Right lobe of liver (tissue), 6 donors: ENCODE measurements at regions not wholly inside any gene's neighbourhood (a gene's known extent, or its start where the extent isn't known, plus 50 kb on each side); places are given as distances from the start of the nearest gene placed in this dataset.

Source experiments
- ATAC-seq, 4 donors: fragments of 200-7000 bp; cut with Tn5 transposase; one replicate each; pipeline ENCODE4 v1.9.1; 2020; ENCODE audit warnings: mild to moderate bottlenecking in 4 of 4, moderate library complexity in 4 of 4
- DNase-seq, 3 donors: peaks; one replicate each; pipeline ENCODE4 v3.0.0-alpha.2; 2020
- H3K27ac ChIP-seq, 3 donors: fragments of 200-600 bp; one replicate each; pipeline ENCODE4 v1.8.0; 2022
- H3K27me3 ChIP-seq, 2 donors: fragments of 200-600 bp; one replicate each; pipeline ENCODE4 v1.8.0; 2022
- H3K36me3 ChIP-seq, 4 donors: fragments of 200-600 bp; sonication (generic) in 1 of 4; one replicate each; pipeline versions ENCODE4 v1.5.1 to v1.8.0; 2017 to 2022; ENCODE audit warnings: control low read depth in 1 of 4
- H3K4me1 ChIP-seq, 4 donors: fragments of 200-600 bp; sonication (generic) in 1 of 4; one replicate each; pipeline versions ENCODE4 v1.5.1 to v1.8.0; 2017 to 2022; ENCODE audit warnings: control low read depth in 1 of 4
- H3K4me3 ChIP-seq, 3 donors: fragments of 200-600 bp; one replicate each; pipeline ENCODE4 v1.8.0; 2022
- H3K9me3 ChIP-seq, 4 donors: fragments of 200-600 bp; sonication (generic) in 1 of 4; one replicate each; pipeline versions ENCODE4 v1.5.1 to v1.8.0; 2017 to 2022; ENCODE audit warnings: control low read depth in 1 of 4
- POLR2A ChIP-seq: fragments of 450-650 bp; IDR thresholded peaks from one replicate; pipeline ENCODE4 v1.6.1; 2017; ENCODE audit warnings: antibody characterized with exemption, mild to moderate bottlenecking
- WGBS: methylation state at CpG from one replicate; pipeline ENCODE4 v1.1.6; 2018; ENCODE audit warnings: low coverage, low lambda C conversion rate; ENCODE audit not compliant: insufficient coverage; ENCODE audit errors: missing lambda C conversion rate; 5-methylcytosine and 5-hydroxymethylcytosine counted together
- intact Hi-C, 2 donors: fragments of 100-400 bp; cut with DNase I; formaldehyde crosslinking; loops; one replicate each; pipeline versions ENCODE4 v1.11.2 to v1.14.1; 2022
- TF ChIP-seq, protein P1 (sequence below), 4 donors: fragments of 200-600 bp in 3 of 4; fragments of 450-650 bp in 1 of 4; IDR thresholded peaks; one replicate each; pipeline versions ENCODE4 v1.5.1 to v1.8.0; 2016 to 2022; ENCODE audit warnings: antibody characterized with exemption in 4 of 4, mild to moderate bottlenecking in 2 of 4
- donor health status: DM: no; HTN: yes; CAD: no.
- donor health status: DM: no; HTN: no; CAD: no.
- donor health status: DM: no; HTN: no; CAD: no.
- donor health status: DM: no; HTN: yes; CAD: no.
- donor health status: DM: no; HTN: yes; CAD: no.

DNA sequence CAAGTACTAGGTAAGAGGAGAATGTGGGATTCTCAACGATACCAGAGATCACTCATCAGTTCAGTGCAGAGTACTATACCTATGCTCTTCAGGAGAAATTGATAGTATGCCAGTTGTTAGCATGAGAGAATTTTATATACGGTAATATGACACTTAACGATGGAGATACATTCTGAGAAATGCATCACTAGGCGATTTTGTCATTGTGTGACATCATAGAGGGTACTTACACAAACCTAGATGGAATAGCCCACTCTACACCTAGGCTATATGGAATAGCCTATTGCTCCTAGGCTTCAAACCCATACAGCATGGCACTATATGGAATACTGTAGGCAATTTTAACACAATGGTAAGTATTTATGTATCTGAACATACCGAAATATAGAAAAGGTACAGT is 140.2 kb downstream of the SLIT2 start:
- 44% methylated on average over 5 of the region's 5 CpGs for WGBS
- no peak overlapping the region for H3K27ac ChIP-seq
- TF ChIP-seq POLR2A, result no peak
- TF ChIP-seq, protein P1, sequence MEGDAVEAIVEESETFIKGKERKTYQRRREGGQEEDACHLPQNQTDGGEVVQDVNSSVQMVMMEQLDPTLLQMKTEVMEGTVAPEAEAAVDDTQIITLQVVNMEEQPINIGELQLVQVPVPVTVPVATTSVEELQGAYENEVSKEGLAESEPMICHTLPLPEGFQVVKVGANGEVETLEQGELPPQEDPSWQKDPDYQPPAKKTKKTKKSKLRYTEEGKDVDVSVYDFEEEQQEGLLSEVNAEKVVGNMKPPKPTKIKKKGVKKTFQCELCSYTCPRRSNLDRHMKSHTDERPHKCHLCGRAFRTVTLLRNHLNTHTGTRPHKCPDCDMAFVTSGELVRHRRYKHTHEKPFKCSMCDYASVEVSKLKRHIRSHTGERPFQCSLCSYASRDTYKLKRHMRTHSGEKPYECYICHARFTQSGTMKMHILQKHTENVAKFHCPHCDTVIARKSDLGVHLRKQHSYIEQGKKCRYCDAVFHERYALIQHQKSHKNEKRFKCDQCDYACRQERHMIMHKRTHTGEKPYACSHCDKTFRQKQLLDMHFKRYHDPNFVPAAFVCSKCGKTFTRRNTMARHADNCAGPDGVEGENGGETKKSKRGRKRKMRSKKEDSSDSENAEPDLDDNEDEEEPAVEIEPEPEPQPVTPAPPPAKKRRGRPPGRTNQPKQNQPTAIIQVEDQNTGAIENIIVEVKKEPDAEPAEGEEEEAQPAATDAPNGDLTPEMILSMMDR (IDR thresholded peaks at IDR 0.05), result no peak
- no peaks in the 10 kb centered on the region for H3K9me3 ChIP-seq
- H3K4me1 ChIP-seq, result no peaks in the 10 kb centered on the region
- ATAC-seq, result no peak
- intact Hi-C loops, result no loop called here
- H3K27me3 ChIP-seq, result no peaks in the 10 kb centered on the region
- DNase-seq, result no peak
- H3K4me3 ChIP-seq, result no peak overlapping the region
- H3K36me3 ChIP-seq, result no peaks in the 10 kb centered on the region

DNA sequence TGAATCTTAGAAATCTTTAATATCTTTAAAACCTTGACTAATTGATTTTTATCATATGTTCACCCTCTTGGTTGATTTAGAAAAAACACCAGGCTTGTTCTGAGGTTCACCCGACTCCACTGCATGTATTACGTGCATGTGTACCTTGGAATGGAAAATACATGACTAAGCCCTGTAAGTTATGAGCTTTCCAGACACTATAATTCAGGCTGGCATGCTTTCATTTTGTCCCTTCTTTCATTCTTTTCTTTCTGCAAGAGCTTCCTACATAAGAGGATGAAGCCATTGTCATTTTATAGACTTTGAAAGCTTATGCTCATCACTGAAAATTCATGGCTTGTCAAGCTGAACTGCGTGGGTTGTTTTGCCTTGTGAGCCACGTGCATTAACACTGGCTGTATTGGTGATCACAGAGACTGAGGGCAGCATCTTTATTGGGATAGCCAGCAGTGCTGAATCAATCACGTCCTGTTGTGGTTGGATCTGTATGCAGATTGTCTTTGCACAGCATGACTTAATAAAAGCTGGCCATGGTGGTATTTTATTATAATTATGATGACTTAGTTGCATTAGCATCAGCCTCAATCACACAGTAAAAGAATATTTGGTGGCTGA is 141.9 kb downstream of the SLIT2 start:
- H3K4me3 ChIP-seq, result no peak overlapping the region
- no peak overlapping the region for H3K27ac ChIP-seq
- no peaks in the 10 kb centered on the region for H3K36me3 ChIP-seq
- H3K27me3 ChIP-seq, result no peaks in the 10 kb centered on the region
- no peaks in the 10 kb centered on the region for H3K9me3 ChIP-seq
- 35% methylated on average over 5 of the region's 5 CpGs for WGBS
- intact Hi-C loops, result no loop called here
- no peaks in the 10 kb centered on the region for H3K4me1 ChIP-seq
- TF ChIP-seq, protein P1 (IDR thresholded peaks at IDR 0.05), result no peak
- TF ChIP-seq POLR2A, result no peak
- ATAC-seq (no peak), DNase-seq (no peak)

DNA sequence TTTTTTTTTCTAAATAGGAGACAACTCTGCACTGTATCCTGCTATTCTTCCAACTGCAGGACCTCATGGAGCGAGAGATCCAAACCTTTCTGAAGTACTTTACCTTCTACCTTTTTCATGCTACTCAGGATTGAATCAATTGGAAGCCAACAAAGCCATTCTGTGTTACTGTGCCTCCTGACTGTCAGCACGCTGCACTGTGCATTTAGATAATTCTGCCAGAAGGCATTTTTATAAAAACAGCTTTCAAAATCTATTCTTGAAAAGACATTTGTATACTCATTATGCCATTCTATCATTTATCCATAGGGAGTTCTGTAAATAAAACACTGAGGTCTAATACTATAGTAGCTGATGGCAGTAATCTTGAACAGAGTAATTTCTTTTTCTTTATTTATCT is 142.8 kb downstream of the SLIT2 start:
- ATAC-seq (no peak), DNase-seq (no peak)
- WGBS, result 60% methylated on average over 2 of the region's 2 CpGs
- H3K4me3 ChIP-seq, result no peak overlapping the region
- H3K27ac ChIP-seq, result no peak overlapping the region
- no peaks in the 10 kb centered on the region for H3K36me3 ChIP-seq
- no peaks in the 10 kb centered on the region for H3K4me1 ChIP-seq
- no peak for TF ChIP-seq POLR2A
- TF ChIP-seq, protein P1 (IDR thresholded peaks at IDR 0.05), result no peak
- H3K9me3 ChIP-seq, result no peaks in the 10 kb centered on the region
- H3K27me3 ChIP-seq, result no peaks in the 10 kb centered on the region
- intact Hi-C loops, result no loop called here

DNA sequence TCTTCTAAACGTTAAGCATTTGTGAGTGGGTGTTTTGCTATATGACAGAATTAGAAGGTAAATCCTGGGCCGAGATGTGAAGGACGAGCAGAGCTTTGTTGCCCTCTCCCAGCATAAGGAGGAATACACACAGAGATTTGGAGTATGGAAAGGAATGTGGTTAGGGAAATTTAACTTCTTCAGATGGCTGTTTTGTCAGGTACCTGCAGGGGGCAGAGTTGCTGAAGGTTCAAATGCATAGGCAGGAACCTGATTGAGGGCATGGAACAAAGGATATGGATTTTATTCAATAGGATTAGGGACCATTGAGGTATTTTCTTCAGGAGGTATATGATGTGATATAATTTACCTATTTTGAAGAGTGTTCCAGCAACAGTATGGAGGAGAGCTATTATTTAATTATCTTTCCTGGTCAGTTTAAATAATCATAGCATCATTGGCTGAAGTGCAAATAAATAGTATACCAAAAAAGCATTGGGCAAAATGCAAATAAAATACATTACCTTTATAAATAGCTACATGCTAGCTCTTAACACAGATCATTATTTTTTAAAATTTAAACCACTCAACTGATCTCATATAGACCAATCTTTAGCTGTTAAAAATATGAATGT is 143.6 kb downstream of the SLIT2 start:
- intact Hi-C loops, result no loop called here
- DNase-seq, result peak; percentile 20 to 51 (median 28)
- Histone ChIP-seq H3K4me3 (no peak overlapping the region), H3K27me3 (peaks cover 0 to 2% of the 10 kb centered on the region in 2 donors), H3K36me3 (no peaks in the 10 kb centered on the region), H3K9me3 (no peaks in the 10 kb centered on the region), H3K27ac (no peak overlapping the region), H3K4me1 (no peaks in the 10 kb centered on the region)
- TF ChIP-seq, protein P1 (IDR thresholded peaks at IDR 0.05), result peak; percentile 28 to 70 (median 55)
- no peak for TF ChIP-seq POLR2A
- peak; percentile 60 to 82 (median 70) for ATAC-seq
- 9% methylated on average over 3 of the region's 3 CpGs for WGBS
